SK-N-SH treated with all-trans-retinoic acid at 6 μM for 48 hours (cell line): ENCODE measurements at regions not wholly inside any gene's neighbourhood (a gene's known extent, or its start where the extent isn't known, plus 50 kb on each side); places are given as distances from the start of the nearest gene placed in this dataset.

Source experiments
- GLIS3 ChIP-seq: fragments of 250-450 bp; sonication (Bioruptor Pico); IDR thresholded peaks from 2 replicates; pipeline ENCODE4 v1.5.0; 2020; ENCODE audit warnings: mild to moderate bottlenecking, moderate library complexity
- TOX ChIP-seq: fragments of 250-450 bp; sonication (Bioruptor Pico); IDR thresholded peaks from 2 replicates; pipeline ENCODE4 v1.8.0; 2021; ENCODE audit warnings: mild to moderate bottlenecking, moderate library complexity, borderline replicate concordance
- ZC3H10 ChIP-seq: fragments of 250-450 bp; sonication (Bioruptor Pico); IDR thresholded peaks from 2 replicates; pipeline ENCODE4 v1.5.1; 2021; ENCODE audit warnings: mild to moderate bottlenecking, moderate library complexity

GRCh38 chr2:186017278-186017677 lies 278.7 kb downstream of the FSIP2 start:
- TF ChIP-seq GLIS3 (CRISPR knock-in tag) (no peak), TOX (CRISPR knock-in tag) (no peak), ZC3H10 (CRISPR knock-in tag) (no peak)
